HG03432 (cell line): ENCODE measurements at regions not wholly inside any gene's neighbourhood (a gene's known extent, or its start where the extent isn't known, plus 50 kb on each side); places are given as distances from the start of the nearest gene placed in this dataset.
"Not testable (repeated sequence)": the region's sequence is repeated elsewhere in the genome, so short reads cannot be mapped to it uniquely, and the experiment has no call there.

Experiments used
- ATAC-seq: cut with Tn5 transposase; IDR thresholded peaks from one replicate; pipeline ENCODE4 v1.9.1; 2021; ENCODE audit warnings: mild to moderate bottlenecking, moderate library complexity; ENCODE audit not compliant: unreplicated experiment

DNA sequence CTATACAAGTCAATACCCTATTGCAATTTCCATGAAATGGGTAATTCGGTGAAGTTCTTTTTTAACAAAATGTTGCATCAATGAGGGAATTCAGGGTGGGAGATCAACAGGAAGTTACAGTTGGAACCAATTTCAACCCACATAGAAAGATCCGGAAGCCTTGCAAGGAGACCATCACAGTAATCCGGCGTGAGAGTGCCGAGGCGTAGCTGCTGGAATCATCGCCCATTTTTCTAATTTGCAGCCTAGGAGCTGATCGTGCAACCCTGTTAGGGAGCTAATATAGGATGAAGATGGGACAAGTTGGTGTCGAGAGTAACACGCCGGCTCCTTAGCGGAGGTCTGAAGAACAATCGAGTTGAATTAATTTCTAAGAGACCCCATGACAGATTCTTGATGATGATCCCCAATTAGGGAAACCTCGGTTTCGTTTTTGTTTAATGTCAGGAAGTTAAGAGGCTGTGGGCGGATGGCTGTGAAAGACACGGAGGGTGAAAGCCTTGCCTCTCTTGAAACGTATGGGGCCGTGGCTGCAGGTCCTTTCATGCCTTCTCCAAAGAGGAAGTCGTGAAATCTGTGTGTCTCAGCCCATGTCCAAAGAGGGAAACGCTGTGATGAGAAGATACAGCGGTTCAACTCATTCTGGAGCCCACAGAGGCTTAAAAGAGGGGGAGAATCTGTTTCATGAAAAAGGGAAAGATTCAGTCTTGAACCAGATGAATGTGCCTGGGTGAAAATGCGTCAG is 51.2 kb upstream of the CARD11 start:
- ATAC-seq, result peak; percentile 62

DNA sequence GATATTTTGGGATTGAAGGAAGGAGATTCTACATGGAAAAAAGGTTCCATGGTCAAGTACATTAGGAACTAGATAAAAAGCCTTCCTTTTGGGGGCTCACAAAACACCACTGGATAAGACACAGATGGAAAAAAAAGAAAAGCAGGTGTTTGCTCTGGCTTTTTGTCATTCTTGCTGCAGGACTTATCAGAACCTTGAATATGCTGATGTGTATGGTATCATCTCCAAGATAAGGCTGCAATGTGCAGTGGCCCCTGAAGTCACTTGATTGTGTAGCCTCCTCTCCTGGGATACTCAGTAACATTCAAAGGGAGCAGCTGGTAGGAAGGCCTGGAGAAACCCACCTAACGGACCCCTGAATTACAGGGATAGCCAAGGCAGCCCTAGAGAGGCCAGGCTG is 54.1 kb upstream of the CARD11 start:
- no peak for ATAC-seq

DNA sequence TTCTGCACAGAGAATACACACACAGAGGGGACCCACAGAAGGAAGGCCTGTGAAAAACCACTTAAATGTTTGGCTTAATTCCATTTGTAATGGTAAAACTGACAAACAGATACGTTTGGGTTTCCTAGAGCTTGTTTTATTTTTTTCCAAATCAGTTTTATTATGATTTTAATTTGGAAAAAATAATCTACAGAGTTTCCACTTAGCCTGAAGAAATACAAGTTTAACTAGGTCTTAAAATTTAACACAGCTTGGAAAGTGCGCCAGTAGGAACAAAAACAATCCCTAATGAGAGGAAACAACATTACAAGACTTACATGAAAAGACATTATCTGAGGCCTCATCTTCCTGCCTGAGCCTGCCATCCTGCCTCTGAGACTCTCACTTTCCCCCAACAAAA is 58.5 kb upstream of the CARD11 start:
- ATAC-seq, result no peak

DNA sequence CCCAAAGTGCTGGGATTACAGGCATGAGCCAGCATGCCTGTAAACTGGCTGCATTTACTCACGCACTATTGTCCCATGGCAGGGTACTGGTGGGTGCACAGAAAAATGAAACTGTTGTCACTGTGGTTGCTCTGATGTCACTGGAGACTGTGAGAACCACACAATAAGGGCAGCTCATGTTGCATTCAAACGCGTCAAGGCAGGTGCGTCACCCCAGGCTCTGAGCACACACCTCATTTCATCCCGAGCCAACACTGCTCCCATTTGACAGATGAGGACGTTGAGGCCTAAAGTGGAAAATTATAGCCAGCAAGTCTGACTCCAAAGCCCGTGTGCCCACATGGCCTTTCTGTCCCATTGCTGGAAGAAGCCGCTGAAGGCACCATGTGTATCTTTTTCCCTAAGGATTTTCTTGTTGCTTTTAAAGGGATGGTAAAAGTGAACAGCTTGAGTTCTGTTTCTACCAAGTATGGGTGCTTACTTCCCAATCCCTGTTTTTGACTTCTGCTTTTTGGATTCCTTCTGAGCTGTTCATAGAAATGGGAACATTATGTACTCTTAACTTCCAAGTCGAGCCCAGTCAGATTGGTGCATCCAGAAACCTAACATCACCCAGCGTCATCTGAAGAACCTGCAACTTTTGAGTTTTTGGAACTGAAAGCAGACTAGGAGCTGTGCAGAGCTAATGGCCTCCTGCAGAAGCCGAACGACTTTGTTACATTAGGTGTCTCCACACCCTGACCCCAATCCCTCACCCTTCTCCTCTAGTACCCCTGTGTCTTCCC is 60.1 kb upstream of the CARD11 start:
- no peak for ATAC-seq

DNA sequence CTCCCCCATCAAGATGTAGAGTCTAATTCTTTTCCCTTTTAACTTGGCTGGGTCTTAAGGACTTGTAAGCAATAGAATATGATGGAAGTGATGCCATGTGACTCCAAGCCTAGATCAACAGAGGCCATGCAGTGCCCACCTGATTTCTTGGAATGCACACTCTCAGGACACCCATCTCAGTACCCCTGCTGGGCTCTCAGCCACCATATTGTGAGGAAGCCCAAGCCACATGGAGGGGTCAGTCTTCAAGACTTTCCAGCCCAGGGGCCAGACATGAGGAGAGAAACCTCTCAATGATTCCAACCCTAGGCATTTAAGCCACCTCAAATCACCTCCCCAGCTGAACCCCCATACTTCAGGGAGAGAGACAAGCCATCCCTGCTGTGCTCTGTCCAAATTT is 62.2 kb upstream of the CARD11 start:
- no peak for ATAC-seq

DNA sequence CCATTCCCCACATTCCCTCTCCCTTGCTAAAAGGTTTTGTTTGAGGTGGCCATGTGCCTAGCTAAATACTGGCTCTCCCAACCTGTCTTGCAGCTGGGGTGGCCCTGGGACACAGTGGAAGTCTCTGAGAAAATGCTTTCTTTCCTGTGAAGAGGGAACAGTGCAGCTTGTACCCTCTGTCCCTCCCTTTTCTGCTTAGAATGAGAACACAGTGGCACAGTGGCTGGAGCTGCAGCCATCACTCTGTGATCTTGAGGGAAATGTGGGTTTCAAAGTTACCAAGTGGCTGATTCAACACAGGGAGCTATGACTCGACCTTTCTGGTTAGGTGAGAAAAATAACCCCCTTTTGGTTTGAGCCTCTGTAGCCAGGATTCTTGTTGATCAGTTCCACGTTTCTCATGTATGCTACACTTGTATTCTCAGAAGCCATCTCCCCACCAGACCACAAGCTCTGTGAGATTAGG is 62.7 kb upstream of the CARD11 start:
- ATAC-seq, result no peak

DNA sequence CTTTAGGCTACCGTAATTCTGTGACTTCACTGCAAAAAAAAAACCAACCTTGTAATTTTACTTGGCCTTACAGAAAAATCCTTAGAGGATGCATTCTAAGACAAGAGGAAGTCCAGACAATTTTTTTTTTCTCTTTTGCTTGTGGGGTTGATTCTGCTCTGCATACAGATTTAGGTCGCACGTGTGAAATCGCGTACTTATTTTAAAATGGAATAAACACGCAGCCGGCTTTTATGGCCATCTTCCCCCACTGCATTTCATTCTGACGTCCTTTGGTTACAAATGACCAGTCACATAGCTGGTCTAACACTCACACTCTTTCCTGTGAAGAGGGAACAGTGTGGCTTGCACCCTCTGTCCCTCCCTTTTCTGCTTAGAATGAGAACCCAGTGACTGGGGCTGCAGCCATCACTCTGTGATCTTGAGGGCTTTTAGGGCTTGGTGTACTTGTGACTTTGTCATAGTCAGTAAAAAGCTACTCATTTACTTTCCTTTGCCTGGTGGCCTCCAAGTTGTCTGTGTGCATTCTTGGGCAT is 63.6 kb upstream of the CARD11 start:
- ATAC-seq, result no peak

DNA sequence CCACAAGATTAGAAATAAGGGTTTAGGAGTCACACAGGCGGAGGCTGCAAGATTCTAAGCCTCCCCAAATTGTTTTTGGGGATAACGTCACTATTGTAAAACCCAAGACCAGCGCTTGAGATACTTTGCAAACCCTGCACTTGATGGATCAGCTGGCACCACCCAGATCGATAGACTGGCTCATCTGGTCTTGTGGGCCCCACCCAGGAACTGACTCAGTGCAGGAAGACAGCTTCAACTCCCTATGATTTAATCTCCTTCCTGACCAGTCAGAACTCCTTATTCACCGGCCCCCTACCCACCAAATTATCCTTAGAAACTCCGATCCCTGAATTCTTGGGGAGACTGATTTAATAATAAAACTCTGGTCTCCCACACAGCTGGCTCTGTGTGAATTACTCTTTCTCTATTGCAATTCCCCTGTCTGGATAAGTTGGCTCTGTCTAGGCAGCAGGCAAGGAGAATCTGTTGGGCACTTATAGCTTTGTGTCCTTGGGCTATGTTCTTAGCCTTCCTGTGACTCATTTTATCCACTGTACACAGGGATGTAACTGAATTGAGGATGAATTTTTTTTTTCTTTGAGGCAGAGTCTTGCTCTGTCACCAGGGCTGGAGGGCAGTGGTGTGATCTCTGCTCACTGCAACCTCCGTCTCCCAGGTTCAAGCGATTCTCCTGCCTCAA is 64.4 kb upstream of the CARD11 start:
- ATAC-seq, result no peak

DNA sequence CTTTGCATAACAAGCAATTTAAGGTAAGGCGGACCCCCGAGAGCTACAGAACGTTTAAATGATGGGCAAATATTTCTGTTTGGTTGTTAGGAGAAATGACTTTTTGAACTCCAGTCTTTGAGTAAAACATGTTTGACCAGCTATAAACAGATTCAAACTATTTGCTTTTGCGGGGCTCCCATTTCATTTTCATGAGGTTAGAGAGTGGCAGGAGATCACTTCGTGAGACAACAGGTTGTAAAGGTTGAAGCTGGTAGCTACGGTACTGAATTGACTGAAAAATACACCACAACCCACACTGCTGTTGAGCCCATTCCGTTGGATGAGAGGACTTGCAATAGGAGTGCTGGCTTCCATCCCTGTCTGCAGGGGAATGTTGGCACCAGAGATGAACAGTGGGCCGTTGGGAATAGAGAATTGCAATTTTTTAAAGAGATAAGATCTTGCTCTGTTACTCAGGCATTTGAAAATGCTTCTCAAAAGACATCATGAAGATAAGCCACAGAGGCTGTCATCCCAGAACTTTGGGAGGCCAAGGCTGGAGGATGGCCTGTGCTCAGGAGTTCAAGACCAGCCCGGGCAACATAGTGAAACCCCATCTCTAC is 65.7 kb upstream of the CARD11 start:
- no peak for ATAC-seq

DNA sequence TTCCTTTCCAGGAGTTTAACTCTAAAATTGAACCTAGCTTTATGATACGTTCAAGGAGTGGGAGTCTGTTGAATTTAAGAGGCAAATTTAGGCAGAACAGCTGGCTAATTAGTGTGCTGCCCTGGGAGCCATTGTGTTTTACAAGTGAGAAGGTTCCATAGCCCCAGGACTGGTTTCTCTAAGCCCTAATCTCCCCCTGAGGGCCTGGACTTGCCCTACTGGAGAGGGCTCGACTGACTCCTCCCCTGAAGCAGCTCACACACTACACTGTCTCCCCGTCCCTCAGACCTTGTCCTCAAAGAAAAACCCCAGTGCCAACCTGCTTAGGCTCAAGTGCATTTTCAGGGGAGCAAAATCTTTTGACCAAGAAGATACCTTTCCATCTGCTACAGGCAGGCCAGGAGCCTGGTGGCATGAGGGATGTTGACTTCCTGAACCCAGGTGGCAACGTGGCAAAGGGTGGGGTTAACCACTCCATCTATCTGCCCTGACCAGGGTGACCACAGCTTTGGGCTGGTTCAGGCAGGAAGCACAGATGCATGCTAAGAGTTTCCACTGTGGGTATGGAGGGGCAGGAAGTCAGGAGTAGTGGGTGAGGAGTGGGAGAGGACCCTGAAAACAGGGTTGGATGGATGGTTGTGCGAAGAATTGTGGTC is 68.9 kb upstream of the CARD11 start:
- ATAC-seq, result no peak

DNA sequence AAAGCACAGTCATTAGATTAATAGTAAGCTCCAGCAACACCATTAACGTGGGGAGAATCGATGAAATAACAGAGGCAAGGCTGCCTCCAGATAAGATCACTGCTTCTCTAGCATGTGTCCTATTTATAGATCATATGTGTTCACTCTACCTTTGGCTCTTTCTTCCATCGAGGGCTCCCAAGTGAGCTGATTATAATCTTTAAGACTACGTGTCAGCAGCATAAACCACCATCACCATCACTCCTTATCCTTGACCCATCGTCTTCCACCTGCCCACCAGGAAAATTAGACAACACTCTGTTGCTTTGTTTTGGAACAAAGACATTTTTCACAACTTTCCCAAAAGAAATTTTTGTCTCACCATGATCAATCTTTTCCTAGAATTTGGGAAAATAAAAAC is 71.2 kb upstream of the CARD11 start:
- no peak for ATAC-seq

DNA sequence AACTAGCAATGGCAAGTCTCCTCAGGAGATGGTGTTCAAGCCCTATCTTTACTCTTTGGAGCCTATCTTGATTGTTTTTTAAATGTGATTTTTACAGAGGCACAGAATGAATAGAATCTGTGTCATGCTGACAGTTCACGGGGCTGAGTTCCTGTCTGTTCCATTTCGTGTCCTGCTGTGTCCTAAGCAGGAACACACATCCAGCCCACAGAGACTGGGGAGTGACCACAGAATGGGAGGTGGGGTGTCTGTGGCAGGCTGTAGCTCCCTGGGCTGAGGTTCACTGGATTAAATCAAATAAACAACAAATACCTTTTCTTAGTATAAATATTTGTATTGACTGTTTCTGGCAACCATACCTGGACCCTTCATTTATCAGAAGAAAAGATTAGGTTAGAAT is 73.4 kb upstream of the CARD11 start:
- no peak for ATAC-seq

DNA sequence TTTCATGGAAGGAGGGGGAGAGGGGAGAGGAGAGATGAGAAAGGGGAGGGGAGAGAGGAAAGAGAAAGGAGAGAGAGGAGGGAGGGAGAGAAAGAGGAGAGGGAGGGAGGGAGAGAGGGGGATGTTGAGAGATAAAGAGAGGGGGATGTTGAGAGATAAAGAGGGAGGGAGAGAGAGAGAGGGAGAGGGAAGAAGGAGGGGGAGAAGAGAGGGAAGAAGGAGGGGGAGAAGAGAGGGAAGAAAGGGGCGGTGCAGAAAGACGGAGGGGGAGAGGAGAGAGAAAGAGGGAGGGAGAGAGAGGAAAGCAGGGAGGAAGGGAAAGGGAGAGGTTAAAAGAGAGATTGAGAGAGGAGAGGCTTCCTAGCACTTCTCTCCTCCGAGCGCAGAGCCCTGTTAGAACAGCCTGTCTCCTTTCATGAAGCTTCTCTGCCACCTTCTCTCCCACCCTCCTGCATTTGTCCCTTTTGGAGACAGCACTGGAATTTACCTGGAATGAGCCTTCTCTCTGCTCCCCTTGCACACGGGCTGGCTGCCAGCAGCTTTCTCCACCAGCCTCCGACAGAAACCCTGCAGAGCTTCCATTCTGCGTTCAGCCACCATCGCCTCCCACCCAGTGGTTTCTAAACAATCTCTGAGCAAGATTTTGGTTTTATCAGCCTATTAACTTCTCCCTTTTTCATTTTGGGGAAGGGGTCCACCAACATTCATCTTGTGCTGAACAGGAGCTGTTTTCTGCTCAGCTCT is 74.0 kb upstream of the CARD11 start:
- no peak for ATAC-seq

DNA sequence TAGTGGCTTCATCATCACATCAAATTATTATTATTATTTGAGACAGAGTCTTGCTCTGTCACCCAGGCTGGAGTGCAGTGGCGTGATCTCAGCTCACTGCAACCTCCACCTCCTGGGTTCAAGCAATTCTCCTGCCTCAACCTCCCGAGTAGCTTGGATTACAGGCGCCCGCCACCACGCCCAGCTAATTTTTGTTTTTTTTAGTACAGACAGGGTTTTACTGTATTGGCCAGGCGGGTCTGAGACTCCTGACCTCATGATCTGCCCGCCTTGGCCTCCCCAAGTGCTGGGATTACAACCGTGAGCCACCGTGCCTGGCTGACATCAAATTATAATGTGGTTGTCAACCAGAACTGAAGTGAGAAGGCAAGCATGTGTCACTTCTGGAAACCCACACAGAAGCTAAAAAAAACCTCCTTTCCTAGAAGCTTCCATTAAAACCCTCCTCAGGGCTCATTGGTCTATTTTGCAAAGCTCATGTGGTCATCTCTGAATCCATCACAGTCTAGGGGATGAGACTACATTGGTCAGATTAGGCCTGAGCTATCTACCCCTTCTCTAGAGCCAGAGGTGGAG is 75.8 kb upstream of the CARD11 start:
- not testable (repeated sequence) for ATAC-seq

DNA sequence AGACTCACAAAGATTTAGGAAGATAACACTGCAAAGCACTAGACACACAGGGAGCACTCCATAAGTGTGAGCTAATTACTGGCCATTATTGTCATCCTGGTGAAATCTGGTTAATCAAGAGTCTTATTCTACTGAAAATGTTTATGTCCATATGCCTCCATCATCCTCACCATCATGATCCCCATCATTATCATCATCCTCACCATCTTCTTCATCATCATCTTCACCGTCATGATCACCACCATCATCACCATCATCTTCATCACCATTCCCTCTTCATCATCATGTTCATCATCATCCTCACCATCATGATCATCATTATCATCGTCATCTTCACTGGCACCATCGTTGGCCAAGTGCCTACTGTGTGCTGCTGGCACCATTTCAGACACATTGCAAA is 76.3 kb upstream of the CARD11 start:
- no peak for ATAC-seq

DNA sequence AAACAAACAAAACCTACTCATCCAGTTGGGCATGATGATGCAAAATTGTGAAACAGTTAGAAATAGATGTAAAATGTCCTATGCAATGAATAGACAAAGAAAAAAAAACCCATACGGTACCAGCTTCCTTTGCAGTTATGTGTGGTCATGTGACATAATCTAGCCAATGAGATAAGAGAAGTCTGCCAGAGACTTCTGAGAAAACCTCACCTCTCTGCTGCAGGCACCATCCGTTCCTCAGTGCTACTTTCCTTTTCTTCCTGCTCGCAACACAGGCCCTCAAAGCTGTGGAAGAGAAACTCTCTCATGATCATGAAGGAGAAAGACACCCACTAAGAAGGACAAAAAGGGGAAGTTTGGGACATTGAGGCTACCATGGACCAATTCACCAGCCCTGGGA is 76.8 kb upstream of the CARD11 start:
- ATAC-seq, result no peak

DNA sequence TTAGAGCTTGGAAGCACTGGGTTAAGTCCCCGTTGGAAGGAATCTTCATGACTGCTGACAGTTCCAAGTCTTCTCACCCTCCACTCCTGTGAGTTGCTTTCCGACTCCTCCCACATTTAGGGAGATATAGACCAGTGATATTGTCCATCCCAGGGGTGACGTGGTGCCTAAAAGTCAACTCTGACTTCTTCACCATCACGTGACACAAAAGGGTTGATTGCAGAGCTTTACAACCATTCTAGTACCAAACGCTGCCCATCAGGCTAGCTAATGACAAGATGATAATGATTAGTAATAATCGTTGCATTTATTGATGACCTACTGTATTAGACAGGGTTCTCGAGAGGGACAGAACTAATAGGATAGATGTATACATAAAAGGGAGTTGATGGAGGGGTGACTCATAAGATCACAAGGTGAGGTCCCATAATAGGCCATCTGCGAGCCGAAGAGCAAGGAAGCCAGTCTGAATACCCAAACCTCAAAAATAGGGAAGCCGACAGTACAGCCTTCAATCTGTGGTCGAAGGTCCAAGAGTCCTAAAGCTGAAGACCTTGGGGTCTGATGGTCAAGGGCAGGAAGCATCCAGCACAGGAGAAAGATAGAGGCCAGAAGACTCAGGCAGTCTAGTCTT is 85.3 kb upstream of the CARD11 start:
- no peak for ATAC-seq

DNA sequence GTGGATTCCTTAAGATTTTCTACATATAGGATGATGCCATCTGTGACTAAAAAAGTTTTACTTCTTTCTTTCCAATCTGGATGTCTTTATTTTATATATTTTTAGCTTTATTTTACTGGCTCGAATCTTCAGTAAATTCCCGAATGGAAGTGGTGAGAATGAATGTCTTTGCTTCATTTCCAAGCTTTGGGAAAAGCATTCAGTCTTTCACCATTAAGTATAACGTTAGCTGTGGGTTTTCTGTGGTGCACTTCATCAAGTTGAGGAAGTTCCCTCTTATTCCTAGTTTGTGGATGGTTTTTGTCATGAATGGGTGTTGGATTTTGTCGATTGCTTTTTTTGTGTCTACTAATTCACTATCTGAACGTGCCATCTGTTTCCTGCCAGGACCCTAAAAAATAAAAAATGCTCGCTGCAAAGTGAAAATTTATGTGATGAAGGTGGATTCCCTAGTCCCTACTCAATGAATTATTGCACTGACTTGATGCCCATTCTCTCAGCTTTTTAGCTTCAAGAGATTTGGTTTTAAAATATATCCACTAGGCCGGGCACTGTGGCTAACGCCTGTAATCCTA is 90.2 kb upstream of the CARD11 start:
- no peak for ATAC-seq

DNA sequence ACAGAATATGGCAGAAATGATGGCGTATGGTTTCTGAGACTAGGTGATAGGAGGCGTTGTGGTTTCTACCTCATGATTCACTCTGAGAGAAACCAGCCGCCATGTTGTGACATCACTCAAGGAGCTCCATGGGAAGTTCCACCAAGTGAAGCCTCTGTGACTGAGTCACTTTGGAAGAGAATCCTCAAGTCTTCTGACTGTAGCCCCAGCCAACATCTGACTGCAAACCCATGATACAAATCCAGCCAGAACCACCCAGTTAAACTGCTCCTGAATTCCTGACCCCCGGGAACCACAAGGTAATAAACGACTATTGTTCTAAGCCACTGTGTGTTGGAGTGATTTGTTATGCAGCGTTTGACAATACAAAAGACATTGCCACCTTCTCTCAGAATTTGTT is 91.1 kb upstream of the CARD11 start:
- no peak for ATAC-seq
